Activated naive CD4-positive, alpha-beta T cell treated with anti-CD3 and anti-CD28 coated beads, Interleukin-2, amount 50 U/mL, for 24 hours (primary cell): ENCODE measurements at regions not wholly inside any gene's neighbourhood (a gene's known extent, or its start where the extent isn't known, plus 50 kb on each side); places are given as distances from the start of the nearest gene placed in this dataset.
"Not testable (repeated sequence)": the region's sequence is repeated elsewhere in the genome, so short reads cannot be mapped to it uniquely, and the experiment has no call there.

Source experiments
- H3K27ac Mint-ChIP-seq: one replicate; pipeline ENCODE4 v1.8.0; 2021; ENCODE audit warnings: mild to moderate bottlenecking, mixed read lengths
- H3K27me3 Mint-ChIP-seq: one replicate; pipeline ENCODE4 v1.8.0; 2021; ENCODE audit warnings: mixed read lengths
- H3K36me3 Mint-ChIP-seq: one replicate; pipeline ENCODE4 v1.8.0; 2021; ENCODE audit warnings: mixed read lengths
- H3K4me1 Mint-ChIP-seq: one replicate; pipeline ENCODE4 v1.8.0; 2021; ENCODE audit warnings: mixed read lengths
- H3K4me3 Mint-ChIP-seq: one replicate; pipeline ENCODE4 v1.8.0; 2021; ENCODE audit warnings: mild to moderate bottlenecking, mixed read lengths
- H3K9me3 Mint-ChIP-seq: one replicate; pipeline ENCODE4 v1.8.0; 2021; ENCODE audit warnings: mixed read lengths

- H3K4me1 Mint-ChIP-seq, result not testable (repeated sequence)
These were observed 69.1 kb downstream of the NPIPB11 start for GRCh38 chr16:29337385-29337901.

GRCh38 chr16:29335549-29335846 is 71.0 kb downstream of the NPIPB11 start:
- not testable (repeated sequence) for H3K27me3 Mint-ChIP-seq, H3K9me3 Mint-ChIP-seq, H3K4me3 Mint-ChIP-seq, H3K27ac Mint-ChIP-seq, H3K36me3 Mint-ChIP-seq, H3K4me1 Mint-ChIP-seq

More at GRCh38 chr16:29337385-29337901, 69.1 kb downstream of the NPIPB11 start:
- not testable (repeated sequence) for H3K27ac Mint-ChIP-seq, H3K27me3 Mint-ChIP-seq, H3K4me3 Mint-ChIP-seq, H3K9me3 Mint-ChIP-seq, H3K36me3 Mint-ChIP-seq

- not testable (repeated sequence) for H3K4me3 Mint-ChIP-seq, H3K4me1 Mint-ChIP-seq, H3K9me3 Mint-ChIP-seq, H3K27me3 Mint-ChIP-seq, H3K27ac Mint-ChIP-seq, H3K36me3 Mint-ChIP-seq
These were observed 71.5 kb downstream of the NPIPB11 start for GRCh38 chr16:29334776-29335548.

DNA sequence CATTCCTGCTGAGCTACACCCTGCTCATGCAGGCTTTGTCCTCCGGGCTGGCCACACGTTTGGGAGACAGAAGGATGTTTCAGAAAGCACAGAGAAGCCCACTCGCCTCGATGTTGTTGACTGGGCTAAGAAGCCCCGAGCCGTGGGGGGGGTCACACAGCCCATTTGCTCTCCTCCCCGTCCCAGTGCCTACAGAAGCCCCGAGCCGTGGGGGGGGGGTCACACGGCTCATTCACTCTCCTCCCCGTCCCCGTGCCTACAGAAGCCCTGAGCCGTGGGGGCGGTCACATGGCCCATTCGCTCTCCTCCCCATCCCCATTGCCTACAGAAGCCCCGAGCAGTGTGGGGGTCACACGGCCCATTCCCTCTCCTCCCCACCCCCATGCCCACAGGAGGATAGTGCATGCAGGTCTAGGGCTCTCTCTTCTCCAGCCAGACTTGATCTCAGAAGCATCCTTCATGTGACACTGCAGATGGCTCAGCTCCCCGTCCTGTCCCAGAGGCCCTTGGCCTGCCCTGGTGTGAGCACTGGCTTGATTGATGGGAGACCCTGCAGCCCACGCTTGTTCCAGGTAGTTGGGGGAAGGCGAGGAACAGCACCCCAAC is 72.9 kb downstream of the NPIPB11 start:
- not testable (repeated sequence) for H3K4me1 Mint-ChIP-seq, H3K9me3 Mint-ChIP-seq, H3K27me3 Mint-ChIP-seq, H3K4me3 Mint-ChIP-seq, H3K27ac Mint-ChIP-seq, H3K36me3 Mint-ChIP-seq

- not testable (repeated sequence) for H3K27ac Mint-ChIP-seq, H3K4me3 Mint-ChIP-seq, H3K4me1 Mint-ChIP-seq, H3K9me3 Mint-ChIP-seq, H3K36me3 Mint-ChIP-seq, H3K27me3 Mint-ChIP-seq
These were observed 75.9 kb downstream of the NPIPB11 start for GRCh38 chr16:29330623-29331022.

DNA sequence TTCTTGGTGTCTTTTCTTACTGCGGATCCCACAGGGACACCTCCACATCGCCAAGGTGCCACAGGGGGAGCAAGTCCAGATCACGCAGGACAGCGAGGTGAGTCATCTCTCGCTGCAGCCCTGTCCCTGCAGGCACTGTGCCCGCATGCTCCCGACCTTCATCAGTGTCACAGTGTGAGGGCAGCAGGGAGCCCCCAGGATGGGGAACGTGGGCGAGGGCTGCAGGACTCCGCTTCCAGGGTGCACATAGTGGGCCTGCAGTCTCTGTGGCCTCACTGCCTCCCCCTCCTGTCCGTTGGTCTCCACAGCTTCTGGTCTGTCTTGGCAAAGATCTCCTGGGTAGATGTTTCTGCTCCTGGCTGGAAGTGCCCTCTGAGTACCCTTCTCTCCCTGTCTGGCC is 78.0 kb downstream of the NPIPB11 start:
- H3K27me3 Mint-ChIP-seq, H3K36me3 Mint-ChIP-seq, H3K27ac Mint-ChIP-seq, H3K4me3 Mint-ChIP-seq, H3K9me3 Mint-ChIP-seq, H3K4me1 Mint-ChIP-seq: not testable (repeated sequence)

DNA sequence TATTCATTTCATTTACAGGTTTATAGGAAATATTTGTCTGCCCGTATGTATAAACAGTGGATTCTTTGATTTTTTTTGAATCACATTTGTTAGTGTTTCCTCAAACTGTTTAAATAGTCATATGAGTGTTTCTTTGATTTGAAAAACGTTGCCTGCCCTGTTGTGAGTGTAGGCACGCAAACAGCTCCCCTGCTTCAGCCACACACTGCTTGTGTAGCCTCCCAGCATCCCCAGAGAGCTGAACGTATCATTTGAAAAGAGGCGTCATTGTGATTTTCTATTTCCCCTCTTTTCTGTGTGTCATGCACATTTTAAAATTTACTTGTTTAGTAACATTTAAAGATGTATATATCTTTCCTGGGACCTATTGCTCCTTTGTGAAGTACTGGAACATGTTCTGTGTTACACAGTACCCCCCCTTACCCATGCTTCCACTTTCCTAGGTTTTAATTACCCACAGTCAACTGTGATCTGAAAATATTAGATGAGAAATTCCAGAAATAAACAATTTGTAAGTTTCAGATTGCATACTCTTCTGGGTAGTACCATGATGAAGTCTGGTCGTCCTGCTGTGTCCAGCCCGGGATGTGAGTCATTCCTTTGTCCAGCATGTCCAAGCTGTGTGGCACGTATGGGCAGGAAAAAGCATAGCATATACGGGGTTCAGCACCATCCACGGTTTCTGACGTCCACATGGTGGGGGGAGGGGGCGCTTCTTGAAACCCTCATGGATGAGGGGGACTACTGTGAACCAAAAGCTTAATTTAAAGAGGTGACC is 78.7 kb downstream of the NPIPB11 start:
- not testable (repeated sequence) for H3K27ac Mint-ChIP-seq, H3K9me3 Mint-ChIP-seq, H3K36me3 Mint-ChIP-seq, H3K27me3 Mint-ChIP-seq, H3K4me1 Mint-ChIP-seq, H3K4me3 Mint-ChIP-seq

- not testable (repeated sequence) for H3K36me3 Mint-ChIP-seq, H3K4me1 Mint-ChIP-seq, H3K4me3 Mint-ChIP-seq, H3K27ac Mint-ChIP-seq, H3K27me3 Mint-ChIP-seq, H3K9me3 Mint-ChIP-seq
These were observed 80.1 kb downstream of the NPIPB11 start for GRCh38 chr16:29326164-29327125.

DNA sequence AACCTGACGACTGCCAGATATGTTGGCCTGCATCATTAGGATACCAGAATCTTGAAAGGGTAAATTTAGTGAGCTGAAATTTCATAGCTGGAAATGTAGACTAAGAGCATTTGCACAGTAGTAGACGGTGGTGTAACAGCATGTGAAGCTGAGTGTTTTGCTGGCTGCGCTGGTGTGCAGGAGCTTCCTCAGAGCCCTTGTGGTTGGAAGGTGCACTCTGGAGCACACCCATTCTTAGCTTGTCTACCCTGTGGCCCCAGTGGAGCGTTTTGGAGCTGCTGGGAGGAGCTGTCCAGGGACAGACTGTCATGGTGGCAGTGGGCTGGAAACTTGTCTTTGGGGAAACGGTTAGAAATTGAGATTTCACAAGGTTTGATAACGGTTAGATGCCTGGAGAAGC is 82.8 kb downstream of the NPIPB11 start:
- H3K4me3 Mint-ChIP-seq, H3K27ac Mint-ChIP-seq, H3K9me3 Mint-ChIP-seq, H3K36me3 Mint-ChIP-seq, H3K27me3 Mint-ChIP-seq, H3K4me1 Mint-ChIP-seq: not testable (repeated sequence)

DNA sequence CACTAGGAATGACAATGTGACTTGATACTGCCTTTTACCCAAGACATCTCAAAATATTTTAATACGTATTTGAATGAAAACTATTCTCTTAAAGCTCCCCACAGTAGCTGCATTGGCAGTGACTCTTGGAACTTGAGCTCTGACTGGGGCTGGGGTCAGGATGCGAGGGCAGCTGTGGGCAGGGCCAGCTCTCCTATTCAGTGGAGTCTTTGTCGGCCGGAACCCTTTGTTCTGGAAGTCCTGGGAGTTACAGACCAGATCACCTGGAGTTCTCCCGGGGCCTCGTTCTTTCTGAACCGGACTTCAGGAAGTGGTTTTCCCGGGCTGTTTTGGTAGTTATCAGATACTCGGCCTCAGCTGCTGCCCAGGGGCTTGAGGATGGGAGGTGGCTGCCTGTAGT is 84.9 kb downstream of the NPIPB11 start:
- Mint-ChIP-seq H3K27ac (no peak overlapping the region), H3K4me1 (no peaks in the 10 kb centered on the region), H3K4me3 (no peak overlapping the region), H3K27me3 (no peaks in the 10 kb centered on the region), H3K36me3 (no peaks in the 10 kb centered on the region), H3K9me3 (no peaks in the 10 kb centered on the region)

- H3K9me3 Mint-ChIP-seq, result no peaks in the 10 kb centered on the region
- H3K27ac Mint-ChIP-seq, result no peak overlapping the region
- no peaks in the 10 kb centered on the region for H3K27me3 Mint-ChIP-seq
- no peak overlapping the region for H3K4me3 Mint-ChIP-seq
- no peaks in the 10 kb centered on the region for H3K4me1 Mint-ChIP-seq
- H3K36me3 Mint-ChIP-seq, result no peaks in the 10 kb centered on the region
These were observed 85.5 kb downstream of the NPIPB11 start for GRCh38 chr16:29321000-29321393.

- no peaks in the 10 kb centered on the region for H3K4me1 Mint-ChIP-seq
- no peak overlapping the region for H3K27ac Mint-ChIP-seq
- H3K27me3 Mint-ChIP-seq, result no peaks in the 10 kb centered on the region
- H3K9me3 Mint-ChIP-seq, result no peaks in the 10 kb centered on the region
- H3K4me3 Mint-ChIP-seq, result no peak overlapping the region
- H3K36me3 Mint-ChIP-seq, result no peaks in the 10 kb centered on the region
These were observed 86.1 kb downstream of the NPIPB11 start for GRCh38 chr16:29320274-29320999.

DNA sequence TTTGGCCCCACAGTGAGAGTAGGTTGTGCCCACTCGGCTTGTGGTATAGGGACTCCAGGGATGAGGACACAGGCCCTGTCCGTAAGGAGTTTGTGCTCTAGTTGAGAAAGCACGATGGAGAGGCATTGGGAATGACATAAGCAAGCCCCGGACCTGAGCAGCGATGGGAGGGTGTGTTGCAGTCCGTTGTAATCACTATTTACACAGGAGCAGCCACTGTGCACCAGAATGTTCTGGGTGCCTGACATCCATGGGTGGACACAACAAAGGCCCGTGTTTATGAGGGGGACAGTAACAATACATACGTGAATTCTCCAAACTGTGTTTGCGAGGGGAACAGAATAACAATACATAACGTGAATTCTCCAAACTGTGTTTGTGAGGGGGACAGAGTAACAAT is 86.8 kb downstream of the NPIPB11 start:
- H3K27ac Mint-ChIP-seq, result peak overlapping the region; percentile 72
- H3K4me1 Mint-ChIP-seq, result no peaks in the 10 kb centered on the region
- H3K27me3 Mint-ChIP-seq, result no peaks in the 10 kb centered on the region
- H3K9me3 Mint-ChIP-seq, result no peaks in the 10 kb centered on the region
- H3K4me3 Mint-ChIP-seq, result no peak overlapping the region
- no peaks in the 10 kb centered on the region for H3K36me3 Mint-ChIP-seq

DNA sequence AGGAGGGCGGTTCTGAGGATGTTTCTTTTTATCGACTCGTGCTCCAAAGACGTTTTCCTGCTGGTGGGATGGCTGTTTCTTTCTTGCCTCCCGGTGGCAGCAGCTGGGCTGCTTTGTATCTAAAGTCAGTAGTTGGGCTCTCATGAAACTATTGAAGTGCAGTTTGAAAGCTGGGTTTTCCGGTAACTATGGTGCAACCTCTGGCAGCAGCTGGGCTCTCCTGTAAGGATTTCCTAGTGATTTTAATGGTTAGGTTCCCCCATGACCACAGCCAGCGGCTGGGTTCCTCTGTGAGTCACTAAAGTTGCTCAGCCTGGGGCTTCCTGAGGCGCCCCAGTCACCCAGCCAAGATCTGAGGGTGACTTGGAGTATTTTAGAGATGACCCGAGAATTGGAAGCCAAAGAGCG is 87.9 kb downstream of the NPIPB11 start:
- not testable (repeated sequence) for H3K27ac Mint-ChIP-seq, H3K9me3 Mint-ChIP-seq, H3K27me3 Mint-ChIP-seq, H3K4me1 Mint-ChIP-seq, H3K36me3 Mint-ChIP-seq, H3K4me3 Mint-ChIP-seq

- H3K9me3 Mint-ChIP-seq, result no peaks in the 10 kb centered on the region
- no peak overlapping the region for H3K27ac Mint-ChIP-seq
- H3K27me3 Mint-ChIP-seq, result no peaks in the 10 kb centered on the region
- H3K4me3 Mint-ChIP-seq, result no peak overlapping the region
- no peaks in the 10 kb centered on the region for H3K36me3 Mint-ChIP-seq
- no peaks in the 10 kb centered on the region for H3K4me1 Mint-ChIP-seq
These were observed 88.5 kb downstream of the NPIPB11 start for GRCh38 chr16:29318037-29318436.
